GM23338 (cell line): ENCODE measurements at regions not wholly inside any gene's neighbourhood (a gene's known extent, or its start where the extent isn't known, plus 50 kb on each side); places are given as distances from the start of the nearest gene placed in this dataset.

Experiments used
- ATAC-seq: fragments of 200-7000 bp; cut with Tn5 transposase; 3 replicates; pipeline ENCODE4 v1.9.1; 2020
- DNase-seq: peaks from one replicate; pipeline ENCODE4 v3.0.0-alpha.2; 2015; ENCODE audit warnings: low spot score
- H2AFZ ChIP-seq: fragments of 200-600 bp; sonication (generic); 2 replicates; pipeline ENCODE4 v1.8.0; 2016; ENCODE audit warnings: antibody characterized with exemption, mild to moderate bottlenecking, moderate library complexity
- H3F3A ChIP-seq: fragments of 200-600 bp; sonication (generic); replicated peaks from 2 replicates; pipeline ENCODE4 v1.8.0; 2017; ENCODE audit warnings: antibody characterized with exemption, mixed run types, low read depth
- H3K27ac ChIP-seq: fragments of 200-600 bp; sonication (generic); 2 replicates; pipeline ENCODE4 v1.6.1; 2016; ENCODE audit warnings: low read depth
- H3K27me3 ChIP-seq: fragments of 200-600 bp; sonication (generic); 2 replicates; pipeline ENCODE4 v1.8.0; 2016; ENCODE audit warnings: mild to moderate bottlenecking, mixed run types, moderate library complexity; ENCODE audit not compliant: insufficient read depth
- H3K36me3 ChIP-seq: fragments of 200-600 bp; sonication (generic); 2 replicates; pipeline ENCODE4 v1.8.0; 2016; ENCODE audit warnings: mild to moderate bottlenecking; ENCODE audit not compliant: insufficient read depth
- H3K4me1 ChIP-seq: fragments of 200-600 bp; sonication (generic); 2 replicates; pipeline ENCODE4 v1.8.0; 2016; ENCODE audit warnings: mild to moderate bottlenecking, moderate library complexity; ENCODE audit not compliant: insufficient read depth
- H3K4me2 ChIP-seq: fragments of 200-600 bp; sonication (generic); 2 replicates; pipeline ENCODE4 v1.7.1; 2017; ENCODE audit warnings: mixed run types
- H3K4me3 ChIP-seq: fragments of 200-600 bp; sonication (generic); 2 replicates; pipeline ENCODE4 v1.6.1; 2016; ENCODE audit warnings: mixed run types
- H3K79me2 ChIP-seq: fragments of 200-600 bp; sonication (generic); replicated peaks from 2 replicates; pipeline ENCODE4 v1.8.0; 2017; ENCODE audit warnings: mild to moderate bottlenecking; ENCODE audit not compliant: insufficient read depth
- H3K9me2 ChIP-seq: fragments of 200-600 bp; sonication (generic); 2 replicates; pipeline ENCODE4 v1.8.0; 2017; ENCODE audit not compliant: insufficient read depth
- H4K20me1 ChIP-seq: fragments of 200-600 bp; sonication (generic); replicated peaks from 2 replicates; pipeline ENCODE4 v1.8.0; 2017; ENCODE audit warnings: mild to moderate bottlenecking; ENCODE audit not compliant: insufficient read depth
- H3K27ac Mint-ChIP-seq: 2 replicates; pipeline ENCODE4 v1.8.0; 2020; ENCODE audit warnings: inconsistent platforms, mild to moderate bottlenecking, moderate library complexity, mixed read lengths
- H3K27me3 Mint-ChIP-seq: 3 replicates; pipeline ENCODE4 v1.8.0; 2022; ENCODE audit warnings: low read depth, mild to moderate bottlenecking, moderate library complexity, mixed read lengths, inconsistent platforms; ENCODE audit not compliant: insufficient read depth, poor library complexity
- H3K36me3 Mint-ChIP-seq: 3 replicates; pipeline ENCODE4 v1.8.0; 2021; ENCODE audit warnings: low read depth, mild to moderate bottlenecking, inconsistent platforms, moderate library complexity, mixed read lengths
- H3K4me1 Mint-ChIP-seq: 3 replicates; pipeline ENCODE4 v1.8.0; 2020; ENCODE audit warnings: mild to moderate bottlenecking, inconsistent platforms, mixed read lengths
- H3K4me3 Mint-ChIP-seq: 3 replicates; pipeline ENCODE4 v1.8.0; 2021; ENCODE audit warnings: moderate library complexity, mild to moderate bottlenecking, inconsistent platforms, mixed read lengths
- H3K9me3 Mint-ChIP-seq: 3 replicates; pipeline ENCODE4 v1.8.0; 2020; ENCODE audit warnings: moderate library complexity, mild to moderate bottlenecking, inconsistent platforms, mixed read lengths
- CREB1 ChIP-seq: fragments of 250-450 bp; sonication (Bioruptor Pico); IDR thresholded peaks from 2 replicates; pipeline ENCODE4 v1.5.0; 2020; ENCODE audit warnings: low read depth, mild to moderate bottlenecking, moderate library complexity
- CTCF ChIP-seq, 2 experiments: fragments of 200-600 bp in 1 of 2; sonication (generic) in 1 of 2; conservative IDR thresholded peaks; 2 replicates each; pipeline versions ENCODE4 v1.5.1 to v1.6.1; 2016 to 2017; ENCODE audit warnings: antibody characterized with exemption in 2 of 2, low read depth in 2 of 2, mild to moderate bottlenecking in 2 of 2, moderate library complexity in 1 of 2
- ETS1 ChIP-seq: IDR thresholded peaks from 2 replicates; pipeline ENCODE4 v1.6.1; 2016; ENCODE audit warnings: antibody characterized with exemption
- EZH2 ChIP-seq: fragments of 200-600 bp; sonication (generic); IDR thresholded peaks from one replicate; pipeline ENCODE4 v1.8.0; 2017; ENCODE audit warnings: antibody characterized with exemption, mild to moderate bottlenecking, low read depth; ENCODE audit not compliant: unreplicated experiment
- EZH2phosphoT487 ChIP-seq: fragments of 200-600 bp; sonication (generic); IDR thresholded peaks from one replicate; pipeline ENCODE4 v1.8.1; 2018; ENCODE audit warnings: antibody characterized with exemption; ENCODE audit not compliant: unreplicated experiment
- JUNB ChIP-seq: IDR thresholded peaks from one replicate; pipeline ENCODE4 v1.6.1; 2016; ENCODE audit warnings: antibody characterized with exemption; ENCODE audit not compliant: unreplicated experiment
- NANOG ChIP-seq: IDR thresholded peaks from 2 replicates; pipeline ENCODE4 v1.6.1; 2016; ENCODE audit warnings: antibody characterized with exemption, borderline replicate concordance
- POLR2AphosphoS5 ChIP-seq: IDR thresholded peaks from 2 replicates; pipeline ENCODE4 v1.6.1; 2016; ENCODE audit warnings: antibody characterized with exemption, low read depth
- REST ChIP-seq: IDR thresholded peaks from one replicate; pipeline ENCODE4 v1.6.1; 2018; ENCODE audit warnings: antibody characterized with exemption; ENCODE audit not compliant: unreplicated experiment
- STAT1 ChIP-seq: IDR thresholded peaks from one replicate; pipeline ENCODE4 v1.6.1; 2016; ENCODE audit warnings: antibody characterized with exemption; ENCODE audit not compliant: unreplicated experiment
- ZNF114 ChIP-seq: fragments of 250-450 bp; sonication (Bioruptor Pico); IDR thresholded peaks from 2 replicates; pipeline ENCODE4 v1.5.0; 2020; ENCODE audit warnings: mild to moderate bottlenecking, moderate library complexity
- ZNF331 ChIP-seq: fragments of 250-450 bp; sonication (Bioruptor Pico); IDR thresholded peaks from 2 replicates; pipeline ENCODE4 v1.5.0; 2020; ENCODE audit warnings: low read depth, mild to moderate bottlenecking, moderate library complexity
- ZNF462 ChIP-seq: fragments of 250-450 bp; sonication (Bioruptor Pico); IDR thresholded peaks from 2 replicates; pipeline ENCODE4 v1.5.0; 2020; ENCODE audit warnings: mild to moderate bottlenecking, moderate library complexity

- Mint-ChIP-seq H3K36me3 (no peaks in the 10 kb centered on the region), H3K9me3 (no peaks in the 10 kb centered on the region), H3K4me1 (no peaks in the 10 kb centered on the region), H3K4me3 (no peak overlapping the region), H3K27me3 (no peaks in the 10 kb centered on the region), H3K27ac (no peak overlapping the region)
- no peak overlapping the region for H3K4me3 ChIP-seq
- no peaks in the 10 kb centered on the region for H3F3A ChIP-seq
- no peak for TF ChIP-seq POLR2AphosphoS5
- no peak for TF ChIP-seq EZH2
- TF ChIP-seq ZNF114 (CRISPR knock-in tag): no peak
- no peak for TF ChIP-seq ETS1
- no peak for TF ChIP-seq JUNB
- no peak for TF ChIP-seq CTCF (conservative IDR thresholded peaks at IDR 0.05; ENCODE audit: low read depth in 2 of 2)
- TF ChIP-seq ZNF462 (CRISPR knock-in tag): no peak
- TF ChIP-seq EZH2phosphoT487: no peak
- TF ChIP-seq REST: no peak
- no peak for TF ChIP-seq ZNF331 (CRISPR knock-in tag)
- no peak for TF ChIP-seq STAT1
- TF ChIP-seq CREB1 (CRISPR knock-in tag): no peak
- no peak for TF ChIP-seq NANOG
- H2AFZ ChIP-seq: no peak overlapping the region
- no peaks in the 10 kb centered on the region for H4K20me1 ChIP-seq
- no peaks in the 10 kb centered on the region for H3K9me2 ChIP-seq
- ATAC-seq (no peak), DNase-seq (no peak)
- H3K4me2 ChIP-seq: no peak overlapping the region
- no peak overlapping the region for H3K27ac ChIP-seq
- no peaks in the 10 kb centered on the region for H3K36me3 ChIP-seq
- H3K4me1 ChIP-seq: no peaks in the 10 kb centered on the region
- H3K79me2 ChIP-seq: no peaks in the 10 kb centered on the region
- H3K27me3 ChIP-seq: no peaks in the 10 kb centered on the region
These were observed 557.3 kb upstream of the MAP3K7 start for GRCh38 chr6:91144126-91144525.
